ENCODE measurements at regions not wholly inside any gene's neighbourhood (a gene's known extent, or its start where the extent isn't known, plus 50 kb on each side); places are given as distances from the start of the nearest gene placed in this dataset.
"Not testable (repeated sequence)": the region's sequence is repeated elsewhere in the genome, so short reads cannot be mapped to it uniquely, and the experiment has no call there.

GRCh38 chr9:94191706-94192105 is 67.4 kb upstream of the ZNF169 start:
- DNase-seq, result not testable (repeated sequence)

GRCh38 chr9:94198414-94198813 is 60.7 kb upstream of the ZNF169 start:
- no peak for DNase-seq

DNA sequence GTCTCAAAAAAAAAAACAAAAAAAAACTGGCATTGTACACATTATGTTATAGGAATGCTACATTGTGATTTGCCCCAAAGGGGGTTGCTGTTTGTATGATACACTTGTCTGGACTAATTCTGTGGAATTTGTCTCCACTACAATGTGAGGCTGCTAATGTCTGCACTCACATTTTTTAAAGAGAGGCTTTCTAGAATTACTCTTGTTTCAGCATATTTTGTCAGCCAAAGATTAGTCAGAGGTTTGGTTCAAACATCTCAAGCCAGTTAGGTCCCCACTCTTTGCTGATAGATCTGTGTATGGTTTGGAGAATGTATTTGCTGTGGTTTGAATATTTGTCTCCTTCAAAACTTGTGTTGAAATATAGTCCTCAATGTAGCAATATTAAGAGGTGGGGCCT is 59.3 kb upstream of the ZNF169 start:
- DNase-seq, result no peak

- no peak for DNase-seq
Observed at GRCh38 chr9:94204174-94204573, 54.9 kb upstream of the ZNF169 start.

DNA sequence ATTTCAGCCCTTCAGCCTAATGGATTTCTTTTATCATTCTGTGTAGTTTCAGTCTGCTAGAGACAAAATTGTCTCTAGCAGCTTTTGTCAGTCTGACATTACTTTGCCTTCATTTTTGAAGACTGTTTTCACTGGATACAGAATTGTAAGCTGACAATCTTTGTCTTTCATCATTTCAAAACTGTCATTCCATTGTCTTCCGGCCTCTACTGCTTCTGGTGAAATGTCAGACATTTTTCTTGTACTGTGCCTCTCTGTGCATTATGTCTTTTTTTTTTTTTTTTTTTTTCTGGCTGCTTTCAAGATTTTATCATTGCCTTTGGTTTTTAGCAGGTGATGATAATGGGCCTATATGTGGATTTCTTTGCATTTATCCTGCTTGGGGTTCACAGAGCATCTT is 51.3 kb upstream of the ZNF169 start:
- DNase-seq, result no peak
